Ovary (tissue), 3 donors: ENCODE measurements at regions not wholly inside any gene's neighbourhood (a gene's known extent, or its start where the extent isn't known, plus 50 kb on each side); places are given as distances from the start of the nearest gene placed in this dataset.

Experiments used
- EP300 ChIP-seq: sonication (generic); formaldehyde crosslinking; IDR thresholded peaks from one replicate; pipeline ENCODE4 v1.6.1; 2017; ENCODE audit warnings: antibody characterized with exemption
- TF ChIP-seq, protein P1 (sequence below), 3 donors: fragments of 450-650 bp in 2 of 3; fragments of 200-600 bp in 1 of 3; IDR thresholded peaks; one replicate each; pipeline versions ENCODE4 v1.5.1 to v1.8.0; 2016 to 2022; ENCODE audit warnings: antibody characterized with exemption in 3 of 3, mild to moderate bottlenecking in 1 of 3
- donor health status: DM: no; HTN: no; CAD: no.

DNA sequence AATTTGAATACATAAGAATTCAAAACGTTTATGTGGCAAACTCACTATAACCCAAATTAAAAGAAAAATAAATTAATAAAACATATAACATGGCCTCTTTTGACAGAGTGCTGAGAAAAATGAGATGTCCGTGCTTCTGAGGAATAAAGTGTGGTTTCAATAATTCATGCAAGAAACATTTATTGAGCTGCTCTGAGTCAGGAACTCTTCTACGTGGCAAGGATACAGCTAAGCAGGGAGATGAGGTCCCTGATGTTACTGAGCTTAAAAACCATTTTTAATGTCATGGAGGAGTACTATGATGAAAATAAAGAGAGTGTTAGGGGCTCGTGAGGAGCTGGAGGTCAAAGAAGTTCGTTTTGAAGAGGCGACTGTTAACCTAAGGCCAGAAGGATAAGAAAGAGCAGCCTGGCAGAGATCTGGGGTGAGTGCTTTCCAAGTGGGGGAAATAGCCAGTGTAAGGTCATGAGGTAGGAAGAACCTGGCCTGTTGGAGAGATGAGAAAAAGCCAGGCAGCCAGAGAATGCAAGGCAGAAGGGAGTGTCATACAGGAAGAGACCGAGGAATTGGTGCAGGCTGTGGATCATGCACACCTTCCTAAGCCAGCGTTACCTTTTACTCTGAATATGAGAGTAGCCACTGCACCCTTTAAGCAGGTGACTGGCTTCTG, 182.2 kb upstream of the DUSP10 start:
- TF ChIP-seq, protein P1, sequence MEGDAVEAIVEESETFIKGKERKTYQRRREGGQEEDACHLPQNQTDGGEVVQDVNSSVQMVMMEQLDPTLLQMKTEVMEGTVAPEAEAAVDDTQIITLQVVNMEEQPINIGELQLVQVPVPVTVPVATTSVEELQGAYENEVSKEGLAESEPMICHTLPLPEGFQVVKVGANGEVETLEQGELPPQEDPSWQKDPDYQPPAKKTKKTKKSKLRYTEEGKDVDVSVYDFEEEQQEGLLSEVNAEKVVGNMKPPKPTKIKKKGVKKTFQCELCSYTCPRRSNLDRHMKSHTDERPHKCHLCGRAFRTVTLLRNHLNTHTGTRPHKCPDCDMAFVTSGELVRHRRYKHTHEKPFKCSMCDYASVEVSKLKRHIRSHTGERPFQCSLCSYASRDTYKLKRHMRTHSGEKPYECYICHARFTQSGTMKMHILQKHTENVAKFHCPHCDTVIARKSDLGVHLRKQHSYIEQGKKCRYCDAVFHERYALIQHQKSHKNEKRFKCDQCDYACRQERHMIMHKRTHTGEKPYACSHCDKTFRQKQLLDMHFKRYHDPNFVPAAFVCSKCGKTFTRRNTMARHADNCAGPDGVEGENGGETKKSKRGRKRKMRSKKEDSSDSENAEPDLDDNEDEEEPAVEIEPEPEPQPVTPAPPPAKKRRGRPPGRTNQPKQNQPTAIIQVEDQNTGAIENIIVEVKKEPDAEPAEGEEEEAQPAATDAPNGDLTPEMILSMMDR (IDR thresholded peaks at IDR 0.05) = no peak
- TF ChIP-seq EP300 = no peak
